Testis (tissue), 2 donors: ENCODE measurements at regions not wholly inside any gene's neighbourhood (a gene's known extent, or its start where the extent isn't known, plus 50 kb on each side); places are given as distances from the start of the nearest gene placed in this dataset.

Experiments used
- DNase-seq: peaks from one replicate; pipeline ENCODE4 v3.0.0-alpha.2; 2019
- H3K27ac ChIP-seq, 2 donors: fragments of 200-600 bp; sonication (generic); one replicate each; pipeline ENCODE4 v1.5.1; 2019
- H3K27me3 ChIP-seq: fragments of 200-600 bp; sonication (generic); one replicate; pipeline ENCODE4 v1.5.1; 2019
- H3K36me3 ChIP-seq: fragments of 200-600 bp; sonication (generic); one replicate; pipeline ENCODE4 v1.5.1; 2017; ENCODE audit warnings: low read depth; ENCODE audit errors: missing control alignments
- H3K4me1 ChIP-seq: fragments of 200-600 bp; sonication (generic); one replicate; pipeline ENCODE4 v1.5.1; 2019
- H3K4me3 ChIP-seq, 2 donors: fragments of 200-600 bp; sonication (generic); one replicate each; pipeline ENCODE4 v1.5.1; 2017 to 2019
- H3K9me3 ChIP-seq: fragments of 200-600 bp; sonication (generic); one replicate; pipeline ENCODE4 v1.5.1; 2017
- CTCF ChIP-seq, 3 experiments: fragments of 450-650 bp in 2 of 3; fragments of 200-600 bp in 1 of 3; sonication (generic) in 1 of 3; IDR thresholded peaks; one replicate each; pipeline ENCODE4 v1.5.1; 2016 to 2019; ENCODE audit warnings: antibody characterized with exemption in 3 of 3, mild to moderate bottlenecking in 2 of 3, moderate library complexity in 1 of 3
- POLR2A ChIP-seq: fragments of 450-650 bp; IDR thresholded peaks from one replicate; pipeline ENCODE4 v1.6.1; 2017; ENCODE audit warnings: antibody characterized with exemption, mild to moderate bottlenecking, moderate library complexity
- WGBS, 2 donors: methylation state at CpG; one replicate each; pipeline ENCODE4 v1.1.5; 2018; 5-methylcytosine and 5-hydroxymethylcytosine counted together
- intact Hi-C: fragments of 100-400 bp; cut with DNase I; formaldehyde crosslinking; loops from one replicate; pipeline ENCODE4 v1.15.1; 2023; ENCODE audit warnings: low total_unique reads

GRCh38 chr16:7843261-7843660, 510.6 kb downstream of the RBFOX1 start:
- 51 to 54% methylated on average over 7 of the region's 7 CpGs for WGBS, 2 donors
- DNase-seq = no peak
- Histone ChIP-seq H3K27me3 (no peaks in the 10 kb centered on the region), H3K4me3 (no peak overlapping the region), H3K9me3 (no peaks in the 10 kb centered on the region), H3K27ac (no peak overlapping the region), H3K36me3 (no peaks in the 10 kb centered on the region), H3K4me1 (no peaks in the 10 kb centered on the region)
- intact Hi-C loops = no loop called here
- TF ChIP-seq POLR2A = no peak
- no peak for TF ChIP-seq CTCF (IDR thresholded peaks at IDR 0.05)

- no peak overlapping the region for H3K27ac ChIP-seq
- TF ChIP-seq POLR2A = no peak
- no peak for TF ChIP-seq CTCF (IDR thresholded peaks at IDR 0.05)
- no peaks in the 10 kb centered on the region for H3K9me3 ChIP-seq
- H3K4me1 ChIP-seq = no peaks in the 10 kb centered on the region
- no peak overlapping the region for H3K4me3 ChIP-seq
- no peak for DNase-seq
- H3K36me3 ChIP-seq = no peaks in the 10 kb centered on the region
- intact Hi-C loops = no loop called here
- WGBS, 2 donors = 50 to 58% methylated on average over 4 of the region's 4 CpGs
- H3K27me3 ChIP-seq = no peaks in the 10 kb centered on the region
Observed at GRCh38 chr16:7839568-7839967, 506.9 kb downstream of the RBFOX1 start.

GRCh38 chr16:7834771-7835431, 502.3 kb downstream of the RBFOX1 start:
- WGBS, 2 donors = 35 to 57% methylated on average over 1 of the region's 1 CpG
- no peaks in the 10 kb centered on the region for H3K27me3 ChIP-seq
- no peak for DNase-seq
- intact Hi-C loops = no loop called here
- no peaks in the 10 kb centered on the region for H3K9me3 ChIP-seq
- no peaks in the 10 kb centered on the region for H3K36me3 ChIP-seq
- no peaks in the 10 kb centered on the region for H3K4me1 ChIP-seq
- H3K27ac ChIP-seq = no peak overlapping the region
- TF ChIP-seq CTCF (IDR thresholded peaks at IDR 0.05) (no peak), POLR2A (no peak)
- H3K4me3 ChIP-seq = no peak overlapping the region

- no peak for DNase-seq
- no peak overlapping the region for H3K27ac ChIP-seq
- H3K27me3 ChIP-seq = no peaks in the 10 kb centered on the region
- intact Hi-C loops = no loop called here
- no peaks in the 10 kb centered on the region for H3K9me3 ChIP-seq
- no peak overlapping the region for H3K4me3 ChIP-seq
- TF ChIP-seq CTCF (IDR thresholded peaks at IDR 0.05) = no peak
- TF ChIP-seq POLR2A = no peak
- no peaks in the 10 kb centered on the region for H3K36me3 ChIP-seq
- H3K4me1 ChIP-seq = no peaks in the 10 kb centered on the region
- WGBS, 2 donors = 52 to 59% methylated on average over 4 of the region's 4 CpGs
Observed at GRCh38 chr16:7820816-7821215, 488.2 kb downstream of the RBFOX1 start.

GRCh38 chr16:7805686-7806396, 473.2 kb downstream of the RBFOX1 start:
- Histone ChIP-seq H3K9me3 (no peaks in the 10 kb centered on the region), H3K4me3 (no peak overlapping the region), H3K27me3 (no peaks in the 10 kb centered on the region), H3K27ac (no peak overlapping the region), H3K4me1 (no peaks in the 10 kb centered on the region), H3K36me3 (no peaks in the 10 kb centered on the region)
- 48 to 52% methylated on average over 8 of the region's 8 CpGs for WGBS, 2 donors
- TF ChIP-seq CTCF (IDR thresholded peaks at IDR 0.05) (no peak), POLR2A (no peak)
- intact Hi-C loops = no loop called here
- no peak for DNase-seq
